Ovary (tissue), 3 donors: ENCODE measurements at regions not wholly inside any gene's neighbourhood (a gene's known extent, or its start where the extent isn't known, plus 50 kb on each side); places are given as distances from the start of the nearest gene placed in this dataset.

Experiments used
- CTCF ChIP-seq, 3 donors: fragments of 450-650 bp in 2 of 3; fragments of 200-600 bp in 1 of 3; IDR thresholded peaks; one replicate each; pipeline versions ENCODE4 v1.5.1 to v1.8.0; 2016 to 2022; ENCODE audit warnings: antibody characterized with exemption in 3 of 3, mild to moderate bottlenecking in 1 of 3
- EP300 ChIP-seq: sonication (generic); formaldehyde crosslinking; IDR thresholded peaks from one replicate; pipeline ENCODE4 v1.6.1; 2017; ENCODE audit warnings: antibody characterized with exemption
- donor health status: DM: no; HTN: no; CAD: no.

DNA sequence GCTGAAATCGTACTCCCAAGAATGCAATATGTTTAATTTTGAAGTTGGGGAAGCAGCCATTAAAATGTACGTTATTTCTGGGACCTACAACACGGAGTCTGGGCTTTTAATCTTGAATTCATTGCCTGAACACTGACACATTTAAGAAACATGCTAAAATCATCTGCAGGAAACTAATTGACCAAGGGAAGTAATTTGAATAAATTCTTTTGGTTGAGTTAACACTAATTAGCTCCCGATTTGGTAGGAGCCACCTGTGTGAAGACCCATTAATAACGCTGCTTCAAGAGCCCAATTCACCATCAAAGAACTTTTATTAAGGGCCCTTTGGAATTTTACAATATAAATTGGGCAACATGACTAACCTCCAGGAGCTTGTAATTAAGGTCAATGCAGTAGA lies 309.2 kb downstream of the RAB28 start:
- TF ChIP-seq CTCF (IDR thresholded peaks at IDR 0.05) (no peak), EP300 (no peak)
